SK-N-SH treated with all-trans-retinoic acid at 6 μM for 48 hours (cell line): ENCODE measurements at regions not wholly inside any gene's neighbourhood (a gene's known extent, or its start where the extent isn't known, plus 50 kb on each side); places are given as distances from the start of the nearest gene placed in this dataset.

Experiments
- ARNTL ChIP-seq: fragments of 450-650 bp; formaldehyde crosslinking; IDR thresholded peaks from 2 replicates; pipeline ENCODE4 v1.5.0; 2020; ENCODE audit warnings: low read depth, mild to moderate bottlenecking, moderate library complexity, borderline replicate concordance
- CREB5 ChIP-seq: fragments of 250-450 bp; sonication (Bioruptor Pico); IDR thresholded peaks from 2 replicates; pipeline ENCODE4 v1.5.1; 2020; ENCODE audit warnings: low read depth, mild to moderate bottlenecking, moderate library complexity
- CSDC2 ChIP-seq: fragments of 250-450 bp; sonication (Bioruptor Pico); IDR thresholded peaks from 2 replicates; pipeline ENCODE4 v1.5.0; 2020; ENCODE audit warnings: mild to moderate bottlenecking, moderate library complexity
- OSR1 ChIP-seq: fragments of 250-450 bp; sonication (Bioruptor Pico); IDR thresholded peaks from 2 replicates; pipeline ENCODE4 v1.8.0; 2022; ENCODE audit warnings: moderate library complexity, mild to moderate bottlenecking, inconsistent platforms
- PPARA ChIP-seq: fragments of 250-450 bp; sonication (Bioruptor Pico); IDR thresholded peaks from 2 replicates; pipeline ENCODE4 v1.5.0; 2020; ENCODE audit warnings: mild to moderate bottlenecking, borderline replicate concordance
- RARB ChIP-seq: fragments of 250-450 bp; sonication (Bioruptor Pico); IDR thresholded peaks from 2 replicates; pipeline ENCODE4 v1.8.0; 2021; ENCODE audit warnings: mild to moderate bottlenecking, moderate library complexity
- ZC3H10 ChIP-seq: fragments of 250-450 bp; sonication (Bioruptor Pico); IDR thresholded peaks from 2 replicates; pipeline ENCODE4 v1.5.1; 2021; ENCODE audit warnings: mild to moderate bottlenecking, moderate library complexity
- ZFP30 ChIP-seq: fragments of 450-650 bp; formaldehyde crosslinking; IDR thresholded peaks from 2 replicates; pipeline ENCODE4 v1.5.0; 2022; ENCODE audit warnings: mild to moderate bottlenecking, moderate library complexity

- TF ChIP-seq CREB5 (CRISPR knock-in tag), result no peak
- no peak for TF ChIP-seq RARB (CRISPR knock-in tag)
- TF ChIP-seq CSDC2 (CRISPR knock-in tag), result no peak
- no peak for TF ChIP-seq ARNTL
- no peak for TF ChIP-seq ZC3H10 (CRISPR knock-in tag)
- no peak for TF ChIP-seq PPARA (CRISPR knock-in tag)
- TF ChIP-seq OSR1 (CRISPR knock-in tag), result no peak
- no peak for TF ChIP-seq ZFP30 (CRISPR knock-in tag)
Observed at GRCh38 chr1:81254068-81254467, 546.7 kb upstream of the ADGRL2 start.
